ENCODE measurements at regions not wholly inside any gene's neighbourhood (a gene's known extent, or its start where the extent isn't known, plus 50 kb on each side); places are given as distances from the start of the nearest gene placed in this dataset.

- TF ChIP-seq POLR2A (IDR thresholded peaks at IDR 0.05) (no peak), CTCF (IDR thresholded peaks at IDR 0.05) (no peak), POLR2AphosphoS5 (IDR thresholded peaks at IDR 0.05; ENCODE audit: insufficient read depth in 1 of 2, low read depth in 1 of 2) (no peak)
Observed at GRCh38 chr5:174284873-174285272, 239.4 kb downstream of the NSG2 start.
